ENCODE measurements at regions not wholly inside any gene's neighbourhood (a gene's known extent, or its start where the extent isn't known, plus 50 kb on each side); places are given as distances from the start of the nearest gene placed in this dataset.

DNA sequence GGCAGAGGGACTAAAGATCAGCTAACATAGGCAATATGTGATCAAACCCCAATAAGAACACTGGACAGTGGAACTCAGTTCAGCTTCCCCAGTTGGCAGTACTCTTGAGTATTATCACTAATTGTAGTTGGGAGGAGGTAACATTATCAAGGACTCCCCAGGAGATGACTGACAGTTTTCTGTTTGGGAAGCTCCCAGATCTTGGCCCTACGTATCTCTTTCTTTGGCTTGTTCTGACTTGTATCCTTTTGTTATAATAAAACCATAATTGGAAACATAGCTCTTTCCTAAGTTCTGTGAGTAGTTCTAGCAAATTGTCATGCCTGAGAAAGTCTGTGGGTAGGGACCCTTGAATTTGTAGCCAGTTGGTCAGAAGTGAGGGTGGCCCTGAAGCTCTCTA lies 316.4 kb downstream of the ZNF621 start:
- POLR2A ChIA-PET: no interaction called here
- TF ChIP-seq BHLHE40 (IDR thresholded peaks at IDR 0.05; ENCODE audit: borderline replicate concordance): no peak
- no peak for TF ChIP-seq CTBP1 (IDR thresholded peaks at IDR 0.05; ENCODE audit: borderline replicate concordance)
- TF ChIP-seq ELF4 (IDR thresholded peaks at IDR 0.05): no peak
- no peak for TF ChIP-seq L3MBTL2 (conservative IDR thresholded peaks at IDR 0.05)
- TF ChIP-seq FOXM1 (IDR thresholded peaks at IDR 0.05; ENCODE audit: borderline replicate concordance): no peak
- TF ChIP-seq NFRKB (IDR thresholded peaks at IDR 0.05): no peak
- TF ChIP-seq TARDBP (IDR thresholded peaks at IDR 0.05): no peak
- TF ChIP-seq, protein P1, sequence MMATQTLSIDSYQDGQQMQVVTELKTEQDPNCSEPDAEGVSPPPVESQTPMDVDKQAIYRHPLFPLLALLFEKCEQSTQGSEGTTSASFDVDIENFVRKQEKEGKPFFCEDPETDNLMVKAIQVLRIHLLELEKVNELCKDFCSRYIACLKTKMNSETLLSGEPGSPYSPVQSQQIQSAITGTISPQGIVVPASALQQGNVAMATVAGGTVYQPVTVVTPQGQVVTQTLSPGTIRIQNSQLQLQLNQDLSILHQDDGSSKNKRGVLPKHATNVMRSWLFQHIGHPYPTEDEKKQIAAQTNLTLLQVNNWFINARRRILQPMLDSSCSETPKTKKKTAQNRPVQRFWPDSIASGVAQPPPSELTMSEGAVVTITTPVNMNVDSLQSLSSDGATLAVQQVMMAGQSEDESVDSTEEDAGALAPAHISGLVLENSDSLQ (IDR thresholded peaks at IDR 0.05): no peak
- no peak for TF ChIP-seq LEF1 (IDR thresholded peaks at IDR 0.05; ENCODE audit: borderline replicate concordance)
- TF ChIP-seq ZNF384 (IDR thresholded peaks at IDR 0.05): no peak
- TF ChIP-seq HDGF (IDR thresholded peaks at IDR 0.05; ENCODE audit: borderline replicate concordance): no peak
- TF ChIP-seq ARNT (IDR thresholded peaks at IDR 0.05): no peak
- TF ChIP-seq SUZ12 (IDR thresholded peaks at IDR 0.05): no peak
- TF ChIP-seq FOXA1 (IDR thresholded peaks at IDR 0.05): no peak
- no peak for DNase-seq (ENCODE audit: extremely low spot score)
- CTCF ChIA-PET: interaction anchor here (0.6 to 0.7 kb wide), 2 partner anchors 227 to 330 kb away, joined by 3 read pairs; no protein-coding TSS in a partner anchor

DNA sequence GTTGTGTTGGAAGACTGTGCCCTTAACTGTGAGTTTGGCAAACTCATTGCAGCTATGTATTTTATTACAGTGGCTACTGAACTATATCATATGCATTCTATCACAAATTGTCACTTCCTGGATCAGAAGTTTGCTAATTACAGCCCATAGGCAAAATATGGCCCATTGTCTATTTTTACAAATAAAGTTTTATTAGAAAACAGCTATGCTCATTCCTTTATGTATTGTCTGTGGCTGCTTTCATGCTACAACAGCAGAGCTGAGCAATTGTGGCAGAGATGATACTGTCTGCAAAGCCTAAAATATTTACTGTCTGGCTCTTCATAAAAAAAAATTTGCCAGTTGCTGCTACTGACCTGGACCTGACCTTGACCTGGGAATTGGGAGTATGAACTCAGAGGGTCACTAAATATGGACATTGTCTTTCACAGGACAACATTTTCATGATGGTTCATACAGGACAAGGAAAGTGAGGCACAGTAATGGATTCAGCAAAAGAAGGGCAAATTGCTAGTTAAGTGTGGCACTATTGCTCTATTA lies 316.9 kb downstream of the ZNF621 start:
- ChIA-PET POLR2A (no interaction called here), CTCF (interaction anchor here (0.6 to 0.7 kb wide), 2 partner anchors 227 to 330 kb away, joined by 3 read pairs; no protein-coding TSS in a partner anchor)
- no peak for DNase-seq (ENCODE audit: extremely low spot score)
- TF ChIP-seq ELF4 (IDR thresholded peaks at IDR 0.05): no peak
- TF ChIP-seq FOXA1 (IDR thresholded peaks at IDR 0.05): no peak
- TF ChIP-seq TARDBP (IDR thresholded peaks at IDR 0.05): no peak
- TF ChIP-seq SUZ12 (IDR thresholded peaks at IDR 0.05): no peak
- no peak for TF ChIP-seq FOXM1 (IDR thresholded peaks at IDR 0.05; ENCODE audit: borderline replicate concordance)
- no peak for TF ChIP-seq ZNF384 (IDR thresholded peaks at IDR 0.05)
- TF ChIP-seq LEF1 (IDR thresholded peaks at IDR 0.05; ENCODE audit: borderline replicate concordance): no peak
- no peak for TF ChIP-seq HDGF (IDR thresholded peaks at IDR 0.05; ENCODE audit: borderline replicate concordance)
- no peak for TF ChIP-seq SP1 (IDR thresholded peaks at IDR 0.05)
- no peak for TF ChIP-seq CTBP1 (IDR thresholded peaks at IDR 0.05; ENCODE audit: borderline replicate concordance)
- no peak for TF ChIP-seq FOXK2 (IDR thresholded peaks at IDR 0.05)
- no peak for TF ChIP-seq NFRKB (IDR thresholded peaks at IDR 0.05)
- TF ChIP-seq L3MBTL2 (conservative IDR thresholded peaks at IDR 0.05): no peak
- TF ChIP-seq, protein P1 (IDR thresholded peaks at IDR 0.05): no peak
- TF ChIP-seq BHLHE40 (IDR thresholded peaks at IDR 0.05; ENCODE audit: borderline replicate concordance): no peak

DNA sequence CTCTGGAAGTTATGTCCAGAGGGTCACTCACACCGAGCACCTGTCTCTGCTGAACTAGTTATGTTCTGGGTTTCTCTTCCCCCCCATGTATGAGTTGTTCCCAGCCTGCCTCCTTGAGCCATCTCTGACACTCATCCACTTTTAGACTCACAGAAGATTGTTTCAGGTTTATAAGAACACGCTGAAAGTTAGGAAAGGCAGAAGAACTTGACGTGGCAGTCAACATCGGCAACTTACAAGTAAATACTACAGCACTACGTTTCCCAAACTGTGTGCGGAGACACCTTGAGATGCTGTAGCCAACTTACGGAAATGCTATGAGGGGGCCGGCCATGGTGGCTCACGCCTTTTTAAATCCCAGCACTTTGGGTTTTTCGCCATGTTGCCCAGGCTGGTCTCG lies 318.0 kb downstream of the ZNF621 start:
- no peak for DNase-seq (ENCODE audit: extremely low spot score)
- TF ChIP-seq SP1 (IDR thresholded peaks at IDR 0.05) (no peak), ZNF384 (IDR thresholded peaks at IDR 0.05) (no peak), TARDBP (IDR thresholded peaks at IDR 0.05) (no peak), L3MBTL2 (conservative IDR thresholded peaks at IDR 0.05) (no peak), HDGF (IDR thresholded peaks at IDR 0.05; ENCODE audit: borderline replicate concordance) (no peak), LEF1 (IDR thresholded peaks at IDR 0.05; ENCODE audit: borderline replicate concordance) (no peak), SUZ12 (IDR thresholded peaks at IDR 0.05) (no peak), ARNT (IDR thresholded peaks at IDR 0.05) (no peak), FOXM1 (IDR thresholded peaks at IDR 0.05; ENCODE audit: borderline replicate concordance) (no peak), CTBP1 (IDR thresholded peaks at IDR 0.05; ENCODE audit: borderline replicate concordance) (no peak), FOXK2 (IDR thresholded peaks at IDR 0.05) (no peak), NFRKB (IDR thresholded peaks at IDR 0.05) (no peak), FOXA1 (IDR thresholded peaks at IDR 0.05) (no peak), ELF4 (IDR thresholded peaks at IDR 0.05) (no peak), BHLHE40 (IDR thresholded peaks at IDR 0.05; ENCODE audit: borderline replicate concordance) (no peak)
- TF ChIP-seq, protein P1 (IDR thresholded peaks at IDR 0.05): no peak
- POLR2A ChIA-PET: no interaction called here
- CTCF ChIA-PET: no interaction called here

DNA sequence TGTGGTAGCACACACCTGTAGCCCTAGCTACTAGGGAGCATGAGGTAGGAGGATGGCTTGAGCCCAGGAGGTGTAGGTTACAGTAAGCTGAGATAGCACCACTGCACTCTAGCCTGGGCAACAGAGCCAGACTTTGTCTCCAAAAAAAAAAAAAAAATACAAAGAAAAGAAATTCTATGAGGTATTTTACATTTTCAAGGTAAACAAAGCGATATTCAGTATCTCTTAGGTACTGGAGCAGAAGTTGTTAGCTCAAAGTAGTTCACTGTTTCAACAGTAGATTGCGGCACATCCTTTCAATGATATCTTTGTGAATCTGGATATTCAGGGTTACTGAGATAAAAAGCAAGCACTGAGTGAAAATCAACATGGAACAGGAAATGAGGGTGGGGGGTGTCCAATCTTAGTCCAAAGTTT lies 318.5 kb downstream of the ZNF621 start:
- POLR2A ChIA-PET: no interaction called here
- TF ChIP-seq BHLHE40 (IDR thresholded peaks at IDR 0.05; ENCODE audit: borderline replicate concordance): no peak
- TF ChIP-seq FOXK2 (IDR thresholded peaks at IDR 0.05): no peak
- TF ChIP-seq ELF4 (IDR thresholded peaks at IDR 0.05): no peak
- TF ChIP-seq FOXM1 (IDR thresholded peaks at IDR 0.05; ENCODE audit: borderline replicate concordance): no peak
- TF ChIP-seq CTBP1 (IDR thresholded peaks at IDR 0.05; ENCODE audit: borderline replicate concordance): no peak
- TF ChIP-seq HDGF (IDR thresholded peaks at IDR 0.05; ENCODE audit: borderline replicate concordance): no peak
- no peak for TF ChIP-seq FOXA1 (IDR thresholded peaks at IDR 0.05)
- TF ChIP-seq L3MBTL2 (conservative IDR thresholded peaks at IDR 0.05): no peak
- TF ChIP-seq SUZ12 (IDR thresholded peaks at IDR 0.05): no peak
- TF ChIP-seq, protein P1 (IDR thresholded peaks at IDR 0.05): no peak
- TF ChIP-seq NFRKB (IDR thresholded peaks at IDR 0.05): no peak
- TF ChIP-seq TARDBP (IDR thresholded peaks at IDR 0.05): no peak
- TF ChIP-seq LEF1 (IDR thresholded peaks at IDR 0.05; ENCODE audit: borderline replicate concordance): no peak
- TF ChIP-seq ZNF384 (IDR thresholded peaks at IDR 0.05): no peak
- no peak for TF ChIP-seq SP1 (IDR thresholded peaks at IDR 0.05)
- TF ChIP-seq ARNT (IDR thresholded peaks at IDR 0.05): no peak
- no peak for DNase-seq (ENCODE audit: extremely low spot score)
- CTCF ChIA-PET: no interaction called here

DNA sequence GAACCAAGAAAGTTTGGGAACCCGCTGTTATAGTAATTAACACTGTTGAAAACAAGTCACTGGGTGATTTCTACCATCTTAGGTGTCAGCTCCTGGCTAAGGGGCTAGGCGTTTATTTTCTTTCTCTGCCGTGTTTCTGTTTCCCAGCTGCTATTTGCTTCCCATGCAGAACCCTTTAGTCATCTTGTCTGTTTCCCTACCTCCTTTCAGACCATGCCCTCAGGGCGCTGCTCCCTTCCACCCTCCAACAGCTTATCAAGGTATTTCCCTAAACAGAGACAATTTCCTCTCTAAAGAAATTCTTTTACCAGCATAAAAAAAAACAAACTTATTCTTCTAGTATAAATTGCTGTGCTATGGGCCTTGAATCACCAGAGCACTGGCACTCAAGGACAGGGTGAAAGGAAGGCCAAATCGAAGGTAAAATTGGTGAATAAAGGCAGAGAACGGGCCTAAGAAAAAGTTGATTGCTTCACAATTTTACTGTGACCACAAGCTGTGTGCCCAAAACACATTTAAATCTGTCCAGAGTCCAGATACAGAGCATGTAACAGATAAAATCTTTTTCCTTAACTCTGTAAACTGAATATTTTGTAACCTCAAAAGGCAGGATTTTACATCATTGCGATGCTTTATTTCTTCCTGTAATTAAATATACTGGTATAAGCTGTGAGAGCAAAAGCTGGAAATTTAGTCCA lies 319.2 kb downstream of the ZNF621 start:
- ChIA-PET CTCF (no interaction called here), POLR2A (no interaction called here)
- DNase-seq (ENCODE audit: extremely low spot score): no peak
- TF ChIP-seq HDGF (IDR thresholded peaks at IDR 0.05; ENCODE audit: borderline replicate concordance) (no peak), NFRKB (IDR thresholded peaks at IDR 0.05) (no peak), ARNT (IDR thresholded peaks at IDR 0.05) (no peak)
